Suprapubic skin (tissue), 4 donors: ENCODE measurements at regions not wholly inside any gene's neighbourhood (a gene's known extent, or its start where the extent isn't known, plus 50 kb on each side); places are given as distances from the start of the nearest gene placed in this dataset.

ENCODE experiments used
- EP300 ChIP-seq: sonication (generic); formaldehyde crosslinking; IDR thresholded peaks from one replicate; pipeline ENCODE4 v1.6.1; 2017; ENCODE audit warnings: antibody characterized with exemption
- POLR2A ChIP-seq, 2 donors: fragments of 450-650 bp; IDR thresholded peaks; one replicate each; pipeline ENCODE4 v1.6.1; 2017; ENCODE audit warnings: antibody characterized with exemption in 2 of 2, mild to moderate bottlenecking in 2 of 2, moderate library complexity in 2 of 2
- POLR2AphosphoS5 ChIP-seq, 3 donors: sonication (generic); formaldehyde crosslinking; IDR thresholded peaks; one replicate each; pipeline ENCODE4 v1.6.1; 2017; ENCODE audit warnings: antibody characterized with exemption in 3 of 3
- TF ChIP-seq, protein P1 (sequence below), 2 donors: fragments of 200-600 bp in 1 of 2; fragments of 450-650 bp in 1 of 2; sonication (generic) in 1 of 2; IDR thresholded peaks; one replicate each; pipeline ENCODE4 v1.5.1; 2016 to 2019; ENCODE audit warnings: antibody characterized with exemption in 2 of 2, mild to moderate bottlenecking in 1 of 2, moderate library complexity in 1 of 2

GRCh38 chr2:48017136-48017535 lies 110.8 kb upstream of the FBXO11 start:
- TF ChIP-seq, protein P1, sequence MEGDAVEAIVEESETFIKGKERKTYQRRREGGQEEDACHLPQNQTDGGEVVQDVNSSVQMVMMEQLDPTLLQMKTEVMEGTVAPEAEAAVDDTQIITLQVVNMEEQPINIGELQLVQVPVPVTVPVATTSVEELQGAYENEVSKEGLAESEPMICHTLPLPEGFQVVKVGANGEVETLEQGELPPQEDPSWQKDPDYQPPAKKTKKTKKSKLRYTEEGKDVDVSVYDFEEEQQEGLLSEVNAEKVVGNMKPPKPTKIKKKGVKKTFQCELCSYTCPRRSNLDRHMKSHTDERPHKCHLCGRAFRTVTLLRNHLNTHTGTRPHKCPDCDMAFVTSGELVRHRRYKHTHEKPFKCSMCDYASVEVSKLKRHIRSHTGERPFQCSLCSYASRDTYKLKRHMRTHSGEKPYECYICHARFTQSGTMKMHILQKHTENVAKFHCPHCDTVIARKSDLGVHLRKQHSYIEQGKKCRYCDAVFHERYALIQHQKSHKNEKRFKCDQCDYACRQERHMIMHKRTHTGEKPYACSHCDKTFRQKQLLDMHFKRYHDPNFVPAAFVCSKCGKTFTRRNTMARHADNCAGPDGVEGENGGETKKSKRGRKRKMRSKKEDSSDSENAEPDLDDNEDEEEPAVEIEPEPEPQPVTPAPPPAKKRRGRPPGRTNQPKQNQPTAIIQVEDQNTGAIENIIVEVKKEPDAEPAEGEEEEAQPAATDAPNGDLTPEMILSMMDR (IDR thresholded peaks at IDR 0.05) = no peak
- no peak for TF ChIP-seq POLR2AphosphoS5 (IDR thresholded peaks at IDR 0.05)
- no peak for TF ChIP-seq POLR2A (IDR thresholded peaks at IDR 0.05)
- TF ChIP-seq EP300 = no peak
